CD4-positive, alpha-beta memory T cell (primary cell): ENCODE measurements at regions not wholly inside any gene's neighbourhood (a gene's known extent, or its start where the extent isn't known, plus 50 kb on each side); places are given as distances from the start of the nearest gene placed in this dataset.
"Not testable (repeated sequence)": the region's sequence is repeated elsewhere in the genome, so short reads cannot be mapped to it uniquely, and the experiment has no call there.

ENCODE experiments used
- CTCF ChIA-PET: fragments of 350-600 bp; sonication (Branson Sonifier 250); formaldehyde crosslinking; loops from one replicate; lab custom pipeline; 2021; ENCODE audit warnings: inconsistent platforms; ENCODE audit not compliant: partially characterized antibody; lab: Charles Lee
- POLR2A ChIA-PET: fragments of 350-600 bp; sonication (Branson Sonifier 250); formaldehyde crosslinking; loops from one replicate; lab custom pipeline; 2021; ENCODE audit not compliant: partially characterized antibody; lab: Charles Lee
- DNase-seq, 5 donors: peaks; one replicate each; pipeline versions ENCODE4 v3.0.0 to v3.0.0-alpha.2; 2020 to 2022; ENCODE audit warnings: mixed read lengths in 1 of 5
- H3K27ac ChIP-seq: one replicate; pipeline ENCODE4 v1.7.0; 2013; ENCODE audit warnings: low read depth, low read length
- H3K27me3 ChIP-seq: 2 replicates; pipeline ENCODE4 v1.7.0; 2013; ENCODE audit warnings: mild to moderate bottlenecking, low read length, moderate library complexity; ENCODE audit not compliant: insufficient read depth
- H3K36me3 ChIP-seq: 2 replicates; pipeline ENCODE4 v1.7.0; 2013; ENCODE audit warnings: mild to moderate bottlenecking, low read length, moderate library complexity; ENCODE audit not compliant: insufficient read depth
- H3K4me1 ChIP-seq: 2 replicates; pipeline ENCODE4 v1.7.0; 2013; ENCODE audit warnings: mild to moderate bottlenecking, low read length, moderate library complexity; ENCODE audit not compliant: insufficient read depth
- H3K4me3 ChIP-seq, 2 donors: one replicate each; pipeline ENCODE4 v1.7.0; 2013; ENCODE audit warnings: low read length in 2 of 2, mild to moderate bottlenecking in 1 of 2
- H3K9me3 ChIP-seq, 2 donors: one replicate each; pipeline ENCODE4 v1.7.0; 2013; ENCODE audit warnings: low read length in 2 of 2, control low read depth in 1 of 2; ENCODE audit not compliant: control insufficient read depth in 1 of 2
- H3K27ac Mint-ChIP-seq, 7 donors: one replicate each; pipeline ENCODE4 v1.8.0; 2020 to 2021; ENCODE audit warnings: mixed read lengths in 7 of 7, mild to moderate bottlenecking in 6 of 7, inconsistent platforms in 3 of 7, moderate library complexity in 3 of 7
- H3K27me3 Mint-ChIP-seq, 2 donors: one replicate each; pipeline ENCODE4 v1.8.0; 2020 to 2021; ENCODE audit warnings: mixed read lengths in 2 of 2
- H3K36me3 Mint-ChIP-seq, 2 donors: one replicate each; pipeline ENCODE4 v1.8.0; 2020 to 2021; ENCODE audit warnings: mixed read lengths in 2 of 2, inconsistent platforms in 1 of 2, mild to moderate bottlenecking in 1 of 2
- H3K4me1 Mint-ChIP-seq, 4 donors: one replicate each; pipeline ENCODE4 v1.8.0; 2020 to 2021; ENCODE audit warnings: mixed read lengths in 4 of 4, mild to moderate bottlenecking in 1 of 4
- H3K4me3 Mint-ChIP-seq, 8 donors: one replicate each; pipeline ENCODE4 v1.8.0; 2020 to 2021; ENCODE audit warnings: mixed read lengths in 8 of 8, mild to moderate bottlenecking in 7 of 8, moderate library complexity in 6 of 8, inconsistent platforms in 3 of 8
- H3K9me3 Mint-ChIP-seq, 8 donors: one replicate each; pipeline ENCODE4 v1.8.0; 2020 to 2021; ENCODE audit warnings: mixed read lengths in 8 of 8, mild to moderate bottlenecking in 5 of 8, inconsistent platforms in 3 of 8, moderate library complexity in 1 of 8
- intact Hi-C: fragments of 100-400 bp; cut with micrococcal nuclease; formaldehyde crosslinking; loops from one replicate; pipeline ENCODE4 v1.15.1; 2023

- intact Hi-C loops: no loop called here
- Histone ChIP-seq H3K27me3 (no peaks in the 10 kb centered on the region), H3K4me1 (no peaks in the 10 kb centered on the region), H3K4me3 (no peak overlapping the region), H3K9me3 (no peaks in the 10 kb centered on the region), H3K36me3 (no peaks in the 10 kb centered on the region), H3K27ac (no peak overlapping the region)
- no peak for DNase-seq
- H3K27ac Mint-ChIP-seq: no peak overlapping the region
- CTCF ChIA-PET: no interaction called here
- H3K4me1 Mint-ChIP-seq: no peaks in the 10 kb centered on the region
- H3K4me3 Mint-ChIP-seq: no peak overlapping the region
- POLR2A ChIA-PET: no interaction called here
- H3K9me3 Mint-ChIP-seq: peaks cover 0 to 12% (median 5%) of the 10 kb centered on the region in 8 donors
- H3K27me3 Mint-ChIP-seq: no peaks in the 10 kb centered on the region
- no peaks in the 10 kb centered on the region for H3K36me3 Mint-ChIP-seq
These were observed 89.7 kb downstream of the SMPDL3A start for GRCh38 chr6:122878796-122879195.

- Mint-ChIP-seq H3K27me3 (peaks cover 0 to 1% of the 10 kb centered on the region in 2 donors), H3K27ac (no peak overlapping the region), H3K4me1 (no peaks in the 10 kb centered on the region), H3K36me3 (no peaks in the 10 kb centered on the region), H3K4me3 (no peak overlapping the region), H3K9me3 (peaks cover 0 to 12% (median 4%) of the 10 kb centered on the region in 8 donors)
- no peak for DNase-seq
- no peaks in the 10 kb centered on the region for H3K36me3 ChIP-seq
- H3K27ac ChIP-seq: no peak overlapping the region
- no peaks in the 10 kb centered on the region for H3K9me3 ChIP-seq
- CTCF ChIA-PET: no interaction called here
- H3K27me3 ChIP-seq: no peaks in the 10 kb centered on the region
- H3K4me3 ChIP-seq: no peak overlapping the region
- no peaks in the 10 kb centered on the region for H3K4me1 ChIP-seq
- intact Hi-C loops: no loop called here
- POLR2A ChIA-PET: no interaction called here
These were observed 97.4 kb downstream of the SMPDL3A start for GRCh38 chr6:122886481-122886880.

- no peaks in the 10 kb centered on the region for H3K36me3 Mint-ChIP-seq
- POLR2A ChIA-PET: no interaction called here
- intact Hi-C loops: no loop called here
These were observed 98.9 kb downstream of the SMPDL3A start for GRCh38 chr6:122887941-122888340.

GRCh38 chr6:122888680-122889079 lies 99.6 kb downstream of the SMPDL3A start:
- H3K27ac Mint-ChIP-seq, H3K4me1 ChIP-seq, DNase-seq, H3K4me3 ChIP-seq, H3K27me3 Mint-ChIP-seq, POLR2A ChIA-PET, H3K4me1 Mint-ChIP-seq, H3K9me3 ChIP-seq, intact Hi-C loops, H3K4me3 Mint-ChIP-seq, H3K27me3 ChIP-seq, H3K36me3 Mint-ChIP-seq, CTCF ChIA-PET, H3K36me3 ChIP-seq, H3K27ac ChIP-seq: not testable (repeated sequence)
- peaks cover 0 to 13% (median 3%) of the 10 kb centered on the region in 8 donors for H3K9me3 Mint-ChIP-seq

More at GRCh38 chr6:122887941-122888340, 98.9 kb downstream of the SMPDL3A start:
- H3K4me3 ChIP-seq: no peak overlapping the region
- no peaks in the 10 kb centered on the region for H3K9me3 ChIP-seq
- CTCF ChIA-PET: no interaction called here
- DNase-seq: no peak
- peaks cover 0 to 1% of the 10 kb centered on the region in 2 donors for H3K27me3 Mint-ChIP-seq
- no peaks in the 10 kb centered on the region for H3K36me3 ChIP-seq
- no peak overlapping the region for H3K4me3 Mint-ChIP-seq
- no peaks in the 10 kb centered on the region for H3K4me1 Mint-ChIP-seq
- H3K27ac Mint-ChIP-seq: no peak overlapping the region
- peaks cover 0 to 12% (median 3%) of the 10 kb centered on the region in 8 donors for H3K9me3 Mint-ChIP-seq
- no peaks in the 10 kb centered on the region for H3K27me3 ChIP-seq
- H3K27ac ChIP-seq: no peak overlapping the region
- H3K4me1 ChIP-seq: no peaks in the 10 kb centered on the region

GRCh38 chr6:122890250-122890649 lies 101.2 kb downstream of the SMPDL3A start:
- H3K27me3 ChIP-seq: no peaks in the 10 kb centered on the region
- no peaks in the 10 kb centered on the region for H3K36me3 ChIP-seq
- H3K4me3 Mint-ChIP-seq: no peak overlapping the region
- H3K9me3 Mint-ChIP-seq: peaks cover 0 to 11% (median 2%) of the 10 kb centered on the region in 8 donors
- H3K4me1 Mint-ChIP-seq: no peaks in the 10 kb centered on the region
- CTCF ChIA-PET: no interaction called here
- H3K27me3 Mint-ChIP-seq: no peaks in the 10 kb centered on the region
- no peaks in the 10 kb centered on the region for H3K4me1 ChIP-seq
- H3K27ac ChIP-seq: no peak overlapping the region
- intact Hi-C loops: no loop called here
- no peak overlapping the region for H3K27ac Mint-ChIP-seq
- no peak for DNase-seq
- H3K9me3 ChIP-seq: no peaks in the 10 kb centered on the region
- H3K4me3 ChIP-seq: no peak overlapping the region
- no peaks in the 10 kb centered on the region for H3K36me3 Mint-ChIP-seq
- POLR2A ChIA-PET: no interaction called here

- no peak overlapping the region for H3K4me3 Mint-ChIP-seq
These were observed 101.2 kb upstream of the CLVS2 start for GRCh38 chr6:122894791-122895190.

GRCh38 chr6:122902326-122902725 lies 93.7 kb upstream of the CLVS2 start:
- Histone ChIP-seq H3K27ac (no peak overlapping the region), H3K9me3 (no peaks in the 10 kb centered on the region), H3K4me1 (no peaks in the 10 kb centered on the region), H3K27me3 (no peaks in the 10 kb centered on the region), H3K36me3 (no peaks in the 10 kb centered on the region), H3K4me3 (no peak overlapping the region)
- no peaks in the 10 kb centered on the region for H3K27me3 Mint-ChIP-seq
- ChIA-PET POLR2A (no interaction called here), CTCF (no interaction called here)
- peaks cover 0 to 5% (median 0%) of the 10 kb centered on the region in 8 donors for H3K9me3 Mint-ChIP-seq
- no peak overlapping the region for H3K4me3 Mint-ChIP-seq
- H3K36me3 Mint-ChIP-seq: no peaks in the 10 kb centered on the region
- intact Hi-C loops: no loop called here
- DNase-seq: no peak
- no peak overlapping the region for H3K27ac Mint-ChIP-seq
- no peaks in the 10 kb centered on the region for H3K4me1 Mint-ChIP-seq

More at GRCh38 chr6:122894791-122895190, 101.2 kb upstream of the CLVS2 start:
- CTCF ChIA-PET: no interaction called here
- Mint-ChIP-seq H3K9me3 (peaks cover 0 to 11% (median 2%) of the 10 kb centered on the region in 8 donors), H3K27me3 (no peaks in the 10 kb centered on the region), H3K36me3 (no peaks in the 10 kb centered on the region), H3K27ac (no peak overlapping the region), H3K4me1 (no peaks in the 10 kb centered on the region)
- H3K27ac ChIP-seq: no peak overlapping the region
- H3K9me3 ChIP-seq: no peaks in the 10 kb centered on the region
- no peaks in the 10 kb centered on the region for H3K36me3 ChIP-seq
- POLR2A ChIA-PET: no interaction called here
- H3K4me1 ChIP-seq: no peaks in the 10 kb centered on the region
- DNase-seq: no peak
- no peaks in the 10 kb centered on the region for H3K27me3 ChIP-seq
- intact Hi-C loops: no loop called here
- no peak overlapping the region for H3K4me3 ChIP-seq
